ENCODE measurements at regions not wholly inside any gene's neighbourhood (a gene's known extent, or its start where the extent isn't known, plus 50 kb on each side); places are given as distances from the start of the nearest gene placed in this dataset.

GRCh38 chr6:74213995-74214394, 518.0 kb downstream of the CD109 start:
- Mint-ChIP-seq H3K36me3 (ENCODE audit: low read depth, unreplicated experiment) (no peaks in the 10 kb centered on the region), H3K4me3 (ENCODE audit: unreplicated experiment) (no peak overlapping the region), H3K9me3 (ENCODE audit: unreplicated experiment) (no peaks in the 10 kb centered on the region), H3K4me1 (ENCODE audit: unreplicated experiment) (no peaks in the 10 kb centered on the region), H3K27ac (ENCODE audit: unreplicated experiment) (no peak overlapping the region), H3K27me3 (ENCODE audit: unreplicated experiment) (no peaks in the 10 kb centered on the region)
- no peak for DNase-seq (ENCODE audit: low spot score)
- TF ChIP-seq, protein P1, sequence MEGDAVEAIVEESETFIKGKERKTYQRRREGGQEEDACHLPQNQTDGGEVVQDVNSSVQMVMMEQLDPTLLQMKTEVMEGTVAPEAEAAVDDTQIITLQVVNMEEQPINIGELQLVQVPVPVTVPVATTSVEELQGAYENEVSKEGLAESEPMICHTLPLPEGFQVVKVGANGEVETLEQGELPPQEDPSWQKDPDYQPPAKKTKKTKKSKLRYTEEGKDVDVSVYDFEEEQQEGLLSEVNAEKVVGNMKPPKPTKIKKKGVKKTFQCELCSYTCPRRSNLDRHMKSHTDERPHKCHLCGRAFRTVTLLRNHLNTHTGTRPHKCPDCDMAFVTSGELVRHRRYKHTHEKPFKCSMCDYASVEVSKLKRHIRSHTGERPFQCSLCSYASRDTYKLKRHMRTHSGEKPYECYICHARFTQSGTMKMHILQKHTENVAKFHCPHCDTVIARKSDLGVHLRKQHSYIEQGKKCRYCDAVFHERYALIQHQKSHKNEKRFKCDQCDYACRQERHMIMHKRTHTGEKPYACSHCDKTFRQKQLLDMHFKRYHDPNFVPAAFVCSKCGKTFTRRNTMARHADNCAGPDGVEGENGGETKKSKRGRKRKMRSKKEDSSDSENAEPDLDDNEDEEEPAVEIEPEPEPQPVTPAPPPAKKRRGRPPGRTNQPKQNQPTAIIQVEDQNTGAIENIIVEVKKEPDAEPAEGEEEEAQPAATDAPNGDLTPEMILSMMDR (IDR thresholded peaks at IDR 0.05; ENCODE audit: unreplicated experiment), result no peak

DNA sequence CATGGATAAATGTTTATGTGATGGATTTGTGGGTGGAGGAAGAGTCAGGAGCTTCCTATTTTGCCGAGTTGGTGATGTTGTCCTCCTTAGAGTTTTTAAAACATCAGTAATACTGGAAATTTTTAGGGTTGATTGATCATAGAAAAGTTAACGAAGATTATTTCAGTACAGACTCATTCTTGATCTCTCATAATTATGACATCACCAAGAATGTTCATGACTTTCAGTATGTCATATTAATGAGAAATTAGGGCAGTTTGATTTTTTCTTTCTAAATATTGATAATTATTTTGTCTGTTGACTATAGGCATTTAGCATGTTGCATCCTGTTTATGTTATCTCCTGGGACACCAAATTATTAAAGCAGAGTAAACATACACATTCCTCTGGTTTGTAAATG, 512.2 kb downstream of the CD109 start:
- H3K36me3 Mint-ChIP-seq (ENCODE audit: low read depth, unreplicated experiment), result no peaks in the 10 kb centered on the region

GRCh38 chr6:74199215-74199915, 503.4 kb downstream of the CD109 start:
- Mint-ChIP-seq H3K9me3 (ENCODE audit: unreplicated experiment) (no peaks in the 10 kb centered on the region), H3K4me3 (ENCODE audit: unreplicated experiment) (no peak overlapping the region), H3K4me1 (ENCODE audit: unreplicated experiment) (no peaks in the 10 kb centered on the region), H3K36me3 (ENCODE audit: low read depth, unreplicated experiment) (no peaks in the 10 kb centered on the region), H3K27me3 (ENCODE audit: unreplicated experiment) (peaks cover 1% of the 10 kb centered on the region), H3K27ac (ENCODE audit: unreplicated experiment) (no peak overlapping the region)
- DNase-seq (ENCODE audit: low spot score), result no peak
- TF ChIP-seq, protein P1 (IDR thresholded peaks at IDR 0.05; ENCODE audit: unreplicated experiment), result no peak

More for the DNA sequence above, 512.2 kb downstream of the CD109 start:
- DNase-seq (ENCODE audit: low spot score), result no peak
- Mint-ChIP-seq H3K27me3 (ENCODE audit: unreplicated experiment) (no peaks in the 10 kb centered on the region), H3K9me3 (ENCODE audit: unreplicated experiment) (no peaks in the 10 kb centered on the region), H3K4me3 (ENCODE audit: unreplicated experiment) (no peak overlapping the region), H3K4me1 (ENCODE audit: unreplicated experiment) (no peaks in the 10 kb centered on the region), H3K27ac (ENCODE audit: unreplicated experiment) (no peak overlapping the region)
- TF ChIP-seq, protein P1 (IDR thresholded peaks at IDR 0.05; ENCODE audit: unreplicated experiment), result no peak

- Mint-ChIP-seq H3K27ac (ENCODE audit: unreplicated experiment) (no peak overlapping the region), H3K4me1 (ENCODE audit: unreplicated experiment) (no peaks in the 10 kb centered on the region), H3K9me3 (ENCODE audit: unreplicated experiment) (peaks cover 1% of the 10 kb centered on the region), H3K27me3 (ENCODE audit: unreplicated experiment) (peaks cover 1% of the 10 kb centered on the region), H3K4me3 (ENCODE audit: unreplicated experiment) (no peak overlapping the region), H3K36me3 (ENCODE audit: low read depth, unreplicated experiment) (no peaks in the 10 kb centered on the region)
- TF ChIP-seq, protein P1 (IDR thresholded peaks at IDR 0.05; ENCODE audit: unreplicated experiment), result no peak
- DNase-seq (ENCODE audit: low spot score), result no peak
Measured at GRCh38 chr6:74197310-74197709, 501.3 kb downstream of the CD109 start.

DNA sequence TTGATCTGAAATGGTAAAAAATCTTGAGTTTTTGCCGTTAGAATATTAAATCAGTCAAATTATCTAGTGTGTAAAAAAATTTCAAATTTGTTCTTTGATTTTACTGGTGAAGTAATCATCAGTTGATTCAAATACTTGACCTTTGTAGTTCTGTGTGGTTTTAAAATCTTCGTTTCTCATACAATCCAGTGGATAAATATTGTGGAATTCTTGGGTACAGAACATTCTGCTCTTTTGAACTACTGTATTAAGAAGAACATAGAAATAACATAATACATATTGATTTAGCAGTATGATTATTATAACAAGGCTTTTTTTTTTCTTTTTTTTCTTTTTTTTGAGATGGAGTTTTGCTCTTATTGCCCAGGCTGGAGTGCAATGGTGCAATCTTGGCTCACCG, 491.8 kb downstream of the CD109 start:
- Mint-ChIP-seq H3K4me1 (ENCODE audit: unreplicated experiment) (no peaks in the 10 kb centered on the region), H3K36me3 (ENCODE audit: low read depth, unreplicated experiment) (no peaks in the 10 kb centered on the region), H3K4me3 (ENCODE audit: unreplicated experiment) (no peak overlapping the region), H3K27ac (ENCODE audit: unreplicated experiment) (no peak overlapping the region), H3K9me3 (ENCODE audit: unreplicated experiment) (peaks cover 6% of the 10 kb centered on the region), H3K27me3 (ENCODE audit: unreplicated experiment) (no peaks in the 10 kb centered on the region)
- no peak for DNase-seq (ENCODE audit: low spot score)
- TF ChIP-seq, protein P1 (IDR thresholded peaks at IDR 0.05; ENCODE audit: unreplicated experiment), result no peak

All from endothelial cell (in vitro differentiated cells).